Liver (tissue), 8 donors: ENCODE measurements at regions not wholly inside any gene's neighbourhood (a gene's known extent, or its start where the extent isn't known, plus 50 kb on each side); places are given as distances from the start of the nearest gene placed in this dataset.

Experiments
- DNase-seq: peaks from one replicate; pipeline ENCODE4 v3.0.0-alpha.2; 2017; ENCODE audit warnings: low spot score
- H3K27ac ChIP-seq, 2 donors: one replicate each; pipeline ENCODE4 v1.7.0; 2013; ENCODE audit warnings: inconsistent platforms in 2 of 2, low read length in 2 of 2, control low read depth in 1 of 2, low read depth in 1 of 2, mild to moderate bottlenecking in 1 of 2
- H3K27me3 ChIP-seq, 4 donors: one replicate each; pipeline versions ENCODE4 v1.6.1 to v1.7.0; 2013; ENCODE audit warnings: low read length in 3 of 4, inconsistent platforms in 1 of 4, mild to moderate bottlenecking in 1 of 4, moderate library complexity in 1 of 4; ENCODE audit not compliant: control insufficient read depth in 4 of 4, insufficient read depth in 4 of 4
- H3K36me3 ChIP-seq, 4 donors: one replicate each; pipeline versions ENCODE4 v1.6.1 to v1.7.0; 2013; ENCODE audit warnings: low read length in 3 of 4, mild to moderate bottlenecking in 3 of 4, low read depth in 1 of 4, moderate library complexity in 1 of 4; ENCODE audit not compliant: control insufficient read depth in 4 of 4, insufficient read depth in 3 of 4
- H3K4me1 ChIP-seq, 4 donors: one replicate each; pipeline versions ENCODE4 v1.6.1 to v1.7.0; 2013; ENCODE audit warnings: low read length in 3 of 4, mild to moderate bottlenecking in 3 of 4, moderate library complexity in 1 of 4; ENCODE audit not compliant: control insufficient read depth in 4 of 4, insufficient read depth in 4 of 4
- H3K4me3 ChIP-seq, 3 donors: one replicate each; pipeline versions ENCODE4 v1.6.1 to v1.7.0; 2013; ENCODE audit warnings: low read length in 3 of 3, control low read depth in 1 of 3, low read depth in 1 of 3, mild to moderate bottlenecking in 1 of 3
- H3K9ac ChIP-seq, 2 donors: one replicate each; pipeline ENCODE4 v1.7.0; 2013; ENCODE audit warnings: low read length in 2 of 2, mild to moderate bottlenecking in 2 of 2, moderate library complexity in 2 of 2, control low read depth in 1 of 2, low read depth in 1 of 2
- H3K9me3 ChIP-seq, 4 donors: one replicate each; pipeline versions ENCODE4 v1.6.1 to v1.7.0; 2013; ENCODE audit warnings: low read length in 3 of 4; ENCODE audit not compliant: control insufficient read depth in 4 of 4
- FOXA1 ChIP-seq: IDR thresholded peaks from 2 replicates; pipeline ENCODE4 v1.6.1; 2016; ENCODE audit warnings: antibody characterized with exemption
- FOXA2 ChIP-seq: IDR thresholded peaks from 2 replicates; pipeline ENCODE4 v1.6.1; 2016; ENCODE audit warnings: antibody characterized with exemption
- GABPA ChIP-seq, 2 donors: IDR thresholded peaks in 1 of 2; conservative IDR thresholded peaks in 1 of 2; 2 replicates each; pipeline ENCODE4 v1.6.1; 2016; ENCODE audit warnings: antibody characterized with exemption in 2 of 2, mild to moderate bottlenecking in 1 of 2, moderate library complexity in 1 of 2
- HNF4A ChIP-seq, 2 donors: conservative IDR thresholded peaks; 2 replicates each; pipeline ENCODE4 v1.6.1; 2016; ENCODE audit warnings: antibody characterized with exemption in 2 of 2, mild to moderate bottlenecking in 2 of 2
- JUND ChIP-seq, 2 donors: IDR thresholded peaks; 2 replicates each; pipeline ENCODE4 v1.6.1; 2016; ENCODE audit warnings: antibody characterized with exemption in 2 of 2
- NR2F2 ChIP-seq: IDR thresholded peaks from 2 replicates; pipeline ENCODE4 v1.6.1; 2016; ENCODE audit warnings: antibody characterized with exemption
- RAD21 ChIP-seq, 2 donors: IDR thresholded peaks; 2 replicates each; pipeline ENCODE4 v1.6.1; 2016; ENCODE audit warnings: antibody characterized with exemption in 2 of 2, mild to moderate bottlenecking in 2 of 2
- RXRA ChIP-seq, 2 donors: IDR thresholded peaks; 2 replicates each; pipeline ENCODE4 v1.6.1; 2017 to 2018; ENCODE audit warnings: antibody characterized with exemption in 2 of 2, mild to moderate bottlenecking in 1 of 2
- SP1 ChIP-seq: IDR thresholded peaks from 2 replicates; pipeline ENCODE4 v1.6.1; 2018; ENCODE audit warnings: antibody characterized with exemption, mild to moderate bottlenecking
- TAF1 ChIP-seq: conservative IDR thresholded peaks from 2 replicates; pipeline ENCODE4 v1.6.1; 2016; ENCODE audit warnings: antibody characterized with exemption, mild to moderate bottlenecking
- YY1 ChIP-seq: IDR thresholded peaks from 2 replicates; pipeline ENCODE4 v1.6.1; 2016; ENCODE audit warnings: antibody characterized with exemption, mild to moderate bottlenecking
- WGBS: extraction: QIAGEN DNeasy Blood & Tissue Kit; methylation state at CpG from one replicate; pipeline ENCODE4 v1.1.7; 2013; 5-methylcytosine and 5-hydroxymethylcytosine counted together
- TF ChIP-seq, protein P1 (sequence below): IDR thresholded peaks from 2 replicates; pipeline ENCODE4 v1.6.1; 2016; ENCODE audit warnings: antibody characterized with exemption
- TF ChIP-seq, protein P2 (sequence below): IDR thresholded peaks from 2 replicates; pipeline ENCODE4 v1.6.1; 2016; ENCODE audit warnings: antibody characterized with exemption
- TF ChIP-seq, protein P3 (sequence below): IDR thresholded peaks from 2 replicates; pipeline ENCODE4 v1.6.1; 2016; ENCODE audit warnings: antibody characterized with exemption, mild to moderate bottlenecking
- TF ChIP-seq, protein P4 (sequence below): fragments of 150-350 bp; IDR thresholded peaks from 2 replicates; pipeline ENCODE4 v1.5.1; 2017; ENCODE audit warnings: improper control_type of control experiment, low read depth, low read length; ENCODE audit not compliant: missing input control
- donor health status: healthy.
- donor health status: healthy.
- donor health status: healthy.
- donor health status: healthy.
- donor health status: healthy.

DNA sequence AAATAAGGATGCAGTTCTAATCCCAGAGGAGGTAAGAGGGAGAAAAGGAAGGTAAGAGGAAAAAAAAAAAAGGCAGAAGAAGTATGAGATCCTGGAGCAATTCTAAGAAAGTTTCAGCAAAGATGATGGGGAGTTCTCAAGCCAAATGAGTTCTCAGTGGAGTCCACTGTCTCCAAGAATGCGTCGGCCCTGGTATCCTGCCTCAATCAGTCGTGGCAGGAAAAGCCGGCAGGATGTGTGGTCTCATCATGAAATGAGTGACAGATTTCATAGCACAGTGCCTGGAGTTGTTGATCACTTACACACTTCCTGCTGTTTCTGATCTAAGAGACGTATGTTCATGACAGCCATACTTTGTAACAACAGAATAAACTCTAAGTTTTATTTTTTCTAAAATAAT, 554.9 kb downstream of the NXPH1 start (continued):
- TF ChIP-seq NR2F2 (no peak), TAF1 (no peak), HNF4A (conservative IDR thresholded peaks at IDR 0.05) (no peak), RXRA (IDR thresholded peaks at IDR 0.05) (no peak), FOXA1 (no peak), SP1 (no peak)
- TF ChIP-seq, protein P1, sequence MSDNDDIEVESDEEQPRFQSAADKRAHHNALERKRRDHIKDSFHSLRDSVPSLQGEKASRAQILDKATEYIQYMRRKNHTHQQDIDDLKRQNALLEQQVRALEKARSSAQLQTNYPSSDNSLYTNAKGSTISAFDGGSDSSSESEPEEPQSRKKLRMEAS, result no peak
- TF ChIP-seq, protein P2, sequence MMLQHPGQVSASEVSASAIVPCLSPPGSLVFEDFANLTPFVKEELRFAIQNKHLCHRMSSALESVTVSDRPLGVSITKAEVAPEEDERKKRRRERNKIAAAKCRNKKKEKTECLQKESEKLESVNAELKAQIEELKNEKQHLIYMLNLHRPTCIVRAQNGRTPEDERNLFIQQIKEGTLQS, result no peak

DNA sequence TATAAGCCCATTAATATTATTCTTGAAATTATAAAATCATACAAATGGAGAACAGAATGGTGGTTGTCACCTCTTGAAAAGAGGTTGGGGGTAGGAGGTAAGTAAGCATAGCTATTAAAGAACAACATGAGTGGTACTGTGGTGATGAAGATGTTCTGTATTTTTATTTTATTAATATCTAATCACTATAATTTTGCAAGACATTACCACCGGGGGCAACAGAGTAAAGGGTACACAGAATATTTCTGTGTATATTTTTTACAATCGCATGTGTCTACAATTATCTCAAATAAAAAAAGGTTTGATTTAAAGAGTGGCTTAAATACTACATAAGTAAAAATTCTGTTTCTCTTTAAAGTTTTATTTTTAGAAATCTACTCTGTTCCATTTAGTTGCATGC, 557.8 kb downstream of the NXPH1 start:
- no peak overlapping the region for H3K4me3 ChIP-seq
- H3K4me1 ChIP-seq, result no peaks in the 10 kb centered on the region
- 85% methylated on average over 2 of the region's 2 CpGs for WGBS

DNA sequence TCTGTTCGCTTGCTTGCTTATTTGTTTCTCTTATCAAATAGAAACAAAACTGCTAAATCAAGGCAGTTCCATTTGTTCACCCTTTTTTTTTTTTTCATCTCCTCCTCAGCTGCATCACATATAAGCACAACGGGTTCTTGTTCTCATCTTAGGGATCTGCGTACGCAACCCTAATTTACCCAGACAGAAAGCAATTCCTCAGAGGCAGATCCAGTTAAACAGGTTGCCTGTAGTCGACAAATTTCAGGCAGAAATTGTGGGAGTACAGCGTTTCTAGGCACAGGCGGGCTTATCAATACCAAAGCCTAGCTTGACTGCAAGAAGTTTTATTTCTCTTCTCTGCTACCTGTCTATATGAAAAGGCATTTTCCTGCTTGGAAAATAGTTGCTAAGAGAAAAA, 565.4 kb downstream of the NXPH1 start:
- H3K27ac ChIP-seq, result no peak overlapping the region
- no peaks in the 10 kb centered on the region for H3K36me3 ChIP-seq
- no peak overlapping the region for H3K9ac ChIP-seq
- WGBS, result 70% methylated on average over 7 of the region's 7 CpGs
- peaks cover 0 to 4% (median 0%) of the 10 kb centered on the region in 4 donors for H3K27me3 ChIP-seq
- DNase-seq, result no peak
- TF ChIP-seq NR2F2, result no peak
- TF ChIP-seq, protein P3, sequence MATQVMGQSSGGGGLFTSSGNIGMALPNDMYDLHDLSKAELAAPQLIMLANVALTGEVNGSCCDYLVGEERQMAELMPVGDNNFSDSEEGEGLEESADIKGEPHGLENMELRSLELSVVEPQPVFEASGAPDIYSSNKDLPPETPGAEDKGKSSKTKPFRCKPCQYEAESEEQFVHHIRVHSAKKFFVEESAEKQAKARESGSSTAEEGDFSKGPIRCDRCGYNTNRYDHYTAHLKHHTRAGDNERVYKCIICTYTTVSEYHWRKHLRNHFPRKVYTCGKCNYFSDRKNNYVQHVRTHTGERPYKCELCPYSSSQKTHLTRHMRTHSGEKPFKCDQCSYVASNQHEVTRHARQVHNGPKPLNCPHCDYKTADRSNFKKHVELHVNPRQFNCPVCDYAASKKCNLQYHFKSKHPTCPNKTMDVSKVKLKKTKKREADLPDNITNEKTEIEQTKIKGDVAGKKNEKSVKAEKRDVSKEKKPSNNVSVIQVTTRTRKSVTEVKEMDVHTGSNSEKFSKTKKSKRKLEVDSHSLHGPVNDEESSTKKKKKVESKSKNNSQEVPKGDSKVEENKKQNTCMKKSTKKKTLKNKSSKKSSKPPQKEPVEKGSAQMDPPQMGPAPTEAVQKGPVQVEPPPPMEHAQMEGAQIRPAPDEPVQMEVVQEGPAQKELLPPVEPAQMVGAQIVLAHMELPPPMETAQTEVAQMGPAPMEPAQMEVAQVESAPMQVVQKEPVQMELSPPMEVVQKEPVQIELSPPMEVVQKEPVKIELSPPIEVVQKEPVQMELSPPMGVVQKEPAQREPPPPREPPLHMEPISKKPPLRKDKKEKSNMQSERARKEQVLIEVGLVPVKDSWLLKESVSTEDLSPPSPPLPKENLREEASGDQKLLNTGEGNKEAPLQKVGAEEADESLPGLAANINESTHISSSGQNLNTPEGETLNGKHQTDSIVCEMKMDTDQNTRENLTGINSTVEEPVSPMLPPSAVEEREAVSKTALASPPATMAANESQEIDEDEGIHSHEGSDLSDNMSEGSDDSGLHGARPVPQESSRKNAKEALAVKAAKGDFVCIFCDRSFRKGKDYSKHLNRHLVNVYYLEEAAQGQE, result no peak
- H3K9me3 ChIP-seq, result no peaks in the 10 kb centered on the region
- H3K4me3 ChIP-seq, result no peak overlapping the region
- no peaks in the 10 kb centered on the region for H3K4me1 ChIP-seq

More for the DNA sequence above, 557.8 kb downstream of the NXPH1 start:
- no peak for TF ChIP-seq HNF4A (conservative IDR thresholded peaks at IDR 0.05)
- no peaks in the 10 kb centered on the region for H3K27me3 ChIP-seq
- DNase-seq, result no peak
- no peaks in the 10 kb centered on the region for H3K9me3 ChIP-seq
- no peak overlapping the region for H3K9ac ChIP-seq
- H3K36me3 ChIP-seq, result no peaks in the 10 kb centered on the region
- no peak overlapping the region for H3K27ac ChIP-seq

DNA sequence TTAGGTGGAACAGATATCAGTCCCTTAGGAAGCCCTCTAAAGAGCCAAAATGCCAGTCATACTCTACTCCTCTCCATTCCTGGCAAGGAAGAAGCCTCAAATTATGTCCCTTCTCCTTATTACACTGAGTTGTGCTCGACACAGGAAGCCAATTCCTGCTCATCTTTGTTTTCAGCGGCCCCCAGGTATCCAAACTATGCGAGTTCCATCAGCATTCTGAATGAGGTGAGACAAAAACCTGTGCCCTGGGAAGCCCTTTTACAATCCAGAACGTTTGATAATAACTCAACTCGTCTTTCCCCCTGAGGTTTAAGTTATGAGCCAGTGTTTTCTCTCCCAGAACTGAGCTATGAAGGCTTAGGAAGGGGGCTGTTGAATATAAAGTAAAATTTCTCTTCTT, 580.5 kb downstream of the NXPH1 start:
- no peaks in the 10 kb centered on the region for H3K9me3 ChIP-seq
- WGBS, result 26% methylated on average over 5 of the region's 5 CpGs
- H3K9ac ChIP-seq, result no peak overlapping the region
- H3K27ac ChIP-seq, result no peak overlapping the region
- no peak for DNase-seq
- TF ChIP-seq JUND (IDR thresholded peaks at IDR 0.05) (no peak), RXRA (IDR thresholded peaks at IDR 0.05) (no peak), HNF4A (conservative IDR thresholded peaks at IDR 0.05) (no peak), RAD21 (IDR thresholded peaks at IDR 0.05) (no peak), FOXA2 (no peak), TAF1 (no peak), YY1 (no peak), GABPA (IDR thresholded peaks at IDR 0.05 in 1 of 2, conservative IDR thresholded peaks at IDR 0.05 in 1 of 2) (no peak)
- TF ChIP-seq, protein P4, sequence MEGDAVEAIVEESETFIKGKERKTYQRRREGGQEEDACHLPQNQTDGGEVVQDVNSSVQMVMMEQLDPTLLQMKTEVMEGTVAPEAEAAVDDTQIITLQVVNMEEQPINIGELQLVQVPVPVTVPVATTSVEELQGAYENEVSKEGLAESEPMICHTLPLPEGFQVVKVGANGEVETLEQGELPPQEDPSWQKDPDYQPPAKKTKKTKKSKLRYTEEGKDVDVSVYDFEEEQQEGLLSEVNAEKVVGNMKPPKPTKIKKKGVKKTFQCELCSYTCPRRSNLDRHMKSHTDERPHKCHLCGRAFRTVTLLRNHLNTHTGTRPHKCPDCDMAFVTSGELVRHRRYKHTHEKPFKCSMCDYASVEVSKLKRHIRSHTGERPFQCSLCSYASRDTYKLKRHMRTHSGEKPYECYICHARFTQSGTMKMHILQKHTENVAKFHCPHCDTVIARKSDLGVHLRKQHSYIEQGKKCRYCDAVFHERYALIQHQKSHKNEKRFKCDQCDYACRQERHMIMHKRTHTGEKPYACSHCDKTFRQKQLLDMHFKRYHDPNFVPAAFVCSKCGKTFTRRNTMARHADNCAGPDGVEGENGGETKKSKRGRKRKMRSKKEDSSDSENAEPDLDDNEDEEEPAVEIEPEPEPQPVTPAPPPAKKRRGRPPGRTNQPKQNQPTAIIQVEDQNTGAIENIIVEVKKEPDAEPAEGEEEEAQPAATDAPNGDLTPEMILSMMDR, result no peak
- no peaks in the 10 kb centered on the region for H3K4me1 ChIP-seq
- no peak overlapping the region for H3K4me3 ChIP-seq
- no peaks in the 10 kb centered on the region for H3K36me3 ChIP-seq
- no peaks in the 10 kb centered on the region for H3K27me3 ChIP-seq
